ENCODE measurements at regions not wholly inside any gene's neighbourhood (a gene's known extent, or its start where the extent isn't known, plus 50 kb on each side); places are given as distances from the start of the nearest gene placed in this dataset.

- TF ChIP-seq, protein P1, sequence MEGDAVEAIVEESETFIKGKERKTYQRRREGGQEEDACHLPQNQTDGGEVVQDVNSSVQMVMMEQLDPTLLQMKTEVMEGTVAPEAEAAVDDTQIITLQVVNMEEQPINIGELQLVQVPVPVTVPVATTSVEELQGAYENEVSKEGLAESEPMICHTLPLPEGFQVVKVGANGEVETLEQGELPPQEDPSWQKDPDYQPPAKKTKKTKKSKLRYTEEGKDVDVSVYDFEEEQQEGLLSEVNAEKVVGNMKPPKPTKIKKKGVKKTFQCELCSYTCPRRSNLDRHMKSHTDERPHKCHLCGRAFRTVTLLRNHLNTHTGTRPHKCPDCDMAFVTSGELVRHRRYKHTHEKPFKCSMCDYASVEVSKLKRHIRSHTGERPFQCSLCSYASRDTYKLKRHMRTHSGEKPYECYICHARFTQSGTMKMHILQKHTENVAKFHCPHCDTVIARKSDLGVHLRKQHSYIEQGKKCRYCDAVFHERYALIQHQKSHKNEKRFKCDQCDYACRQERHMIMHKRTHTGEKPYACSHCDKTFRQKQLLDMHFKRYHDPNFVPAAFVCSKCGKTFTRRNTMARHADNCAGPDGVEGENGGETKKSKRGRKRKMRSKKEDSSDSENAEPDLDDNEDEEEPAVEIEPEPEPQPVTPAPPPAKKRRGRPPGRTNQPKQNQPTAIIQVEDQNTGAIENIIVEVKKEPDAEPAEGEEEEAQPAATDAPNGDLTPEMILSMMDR (IDR thresholded peaks at IDR 0.05): no peak
- no peak for TF ChIP-seq EZH2phosphoT487 (IDR thresholded peaks at IDR 0.05)
Observed at GRCh38 chr11:110979696-110980095, 265.8 kb upstream of the POU2AF2 start.
